A673 (cell line): ENCODE measurements at regions not wholly inside any gene's neighbourhood (a gene's known extent, or its start where the extent isn't known, plus 50 kb on each side); places are given as distances from the start of the nearest gene placed in this dataset.

Experiments used
- BruUV-seq: library from RNA; stranded (reverse); fragments of 400-500 nt; replicated peaks from 2 replicates; lab custom pipeline; 2021; lab: Mats Ljungman, UMichigan
- CTCF ChIA-PET: fragments of 300-600 bp; sonication (Branson Sonifier 250); formaldehyde crosslinking; loops from one replicate; lab custom pipeline; 2022; ENCODE audit warnings: antibody characterized with exemption; lab: Charles Lee
- POLR2A ChIA-PET: fragments of 300-600 bp; sonication (Branson Sonifier 250); formaldehyde crosslinking; loops from one replicate; lab custom pipeline; 2022; ENCODE audit warnings: antibody characterized with exemption; ENCODE audit not compliant: low non-redundant PET; lab: Charles Lee
- DNase-seq: peaks from one replicate; pipeline ENCODE4 v3.0.0-alpha.2; 2015; ENCODE audit warnings: low spot score
- H3K27ac ChIP-seq: fragments of 200-600 bp; sonication (generic); 2 replicates; pipeline ENCODE4 v1.5.1; 2016; ENCODE audit warnings: mixed run types, low read depth, mild to moderate bottlenecking, mixed read lengths, antibody characterized with exemption, low read length; ENCODE audit not compliant: poor library complexity, severe bottlenecking
- H3K27me3 ChIP-seq: fragments of 200-600 bp; sonication (generic); replicated peaks from 2 replicates; pipeline ENCODE4 v1.6.1; 2017; ENCODE audit warnings: mixed run types, low read depth, mild to moderate bottlenecking, mixed read lengths, antibody characterized with exemption, low read length; ENCODE audit not compliant: insufficient read depth, poor library complexity
- H3K36me3 ChIP-seq: fragments of 200-600 bp; sonication (generic); 2 replicates; pipeline ENCODE4 v1.6.1; 2016; ENCODE audit warnings: mixed run types, mild to moderate bottlenecking, mixed read lengths, antibody characterized with exemption, low read length; ENCODE audit not compliant: insufficient read depth, poor library complexity, severe bottlenecking
- H3K4me1 ChIP-seq: fragments of 200-600 bp; sonication (generic); 2 replicates; pipeline ENCODE4 v1.6.1; 2017; ENCODE audit warnings: mixed run types, mild to moderate bottlenecking, mixed read lengths, antibody characterized with exemption, low read length; ENCODE audit not compliant: insufficient read depth, poor library complexity, severe bottlenecking
- H3K4me3 ChIP-seq: fragments of 200-600 bp; sonication (generic); 2 replicates; pipeline ENCODE4 v1.5.1; 2016; ENCODE audit warnings: low read depth, mixed run types, mild to moderate bottlenecking, mixed read lengths, low read length; ENCODE audit not compliant: poor library complexity, severe bottlenecking
- H3K9me3 ChIP-seq: fragments of 200-600 bp; sonication (generic); 2 replicates; pipeline ENCODE4 v1.6.1; 2016; ENCODE audit warnings: mixed run types, low read depth, mild to moderate bottlenecking, mixed read lengths, antibody characterized with exemption, low read length; ENCODE audit not compliant: poor library complexity, severe bottlenecking
- CTCF ChIP-seq: fragments of 300-800, 200-600 bp; sonication (generic); conservative IDR thresholded peaks from 2 replicates; pipeline ENCODE4 v1.5.1; 2017; ENCODE audit warnings: low read depth, mild to moderate bottlenecking, antibody characterized with exemption, low read length, moderate library complexity, mixed read lengths
- EZH2 ChIP-seq: fragments of 200-600 bp; sonication (generic); IDR thresholded peaks from 2 replicates; pipeline ENCODE4 v1.6.1; 2017; ENCODE audit warnings: borderline replicate concordance, low read depth, mild to moderate bottlenecking, mixed read lengths, antibody characterized with exemption, low read length; ENCODE audit not compliant: poor library complexity, severe bottlenecking
- intact Hi-C: fragments of 100-400 bp; cut with micrococcal nuclease; formaldehyde crosslinking; loops from one replicate; pipeline ENCODE4 v1.10.0; 2022; ENCODE audit not compliant: unreplicated experiment

- BruUV-seq = no TSS peak
- intact Hi-C loops = no loop called here
- CTCF ChIA-PET = no interaction called here
Observed at GRCh38 chr5:2282893-2283292, 400.2 kb upstream of the IRX4 start.

GRCh38 chr5:2282034-2282690, 399.4 kb upstream of the IRX4 start:
- intact Hi-C loops = no loop called here
- Histone ChIP-seq H3K27me3 (no peaks in the 10 kb centered on the region), H3K36me3 (no peaks in the 10 kb centered on the region), H3K4me3 (no peak overlapping the region), H3K27ac (no peak overlapping the region), H3K4me1 (no peaks in the 10 kb centered on the region), H3K9me3 (peaks cover 10% of the 10 kb centered on the region)
- DNase-seq = no peak
- BruUV-seq = no TSS peak
- CTCF ChIA-PET = no interaction called here
- POLR2A ChIA-PET = no interaction called here
- TF ChIP-seq CTCF (no peak), EZH2 (no peak)

More at GRCh38 chr5:2282893-2283292, 400.2 kb upstream of the IRX4 start:
- H3K4me1 ChIP-seq = no peaks in the 10 kb centered on the region
- no peak overlapping the region for H3K4me3 ChIP-seq
- no peak for TF ChIP-seq EZH2
- no peak for TF ChIP-seq CTCF
- DNase-seq = no peak
- no peaks in the 10 kb centered on the region for H3K36me3 ChIP-seq
- no peak overlapping the region for H3K27ac ChIP-seq
- peaks cover 14% of the 10 kb centered on the region for H3K9me3 ChIP-seq
- no peaks in the 10 kb centered on the region for H3K27me3 ChIP-seq
- POLR2A ChIA-PET = no interaction called here

GRCh38 chr5:2281446-2281845, 398.7 kb upstream of the IRX4 start:
- intact Hi-C loops = no loop called here
- no peak overlapping the region for H3K27ac ChIP-seq

More at GRCh38 chr5:2281446-2281845, 398.7 kb upstream of the IRX4 start:
- ChIA-PET POLR2A (no interaction called here), CTCF (no interaction called here)
- TF ChIP-seq EZH2 (no peak), CTCF (no peak)
- Histone ChIP-seq H3K4me1 (no peaks in the 10 kb centered on the region), H3K27me3 (no peaks in the 10 kb centered on the region), H3K4me3 (no peak overlapping the region), H3K9me3 (peaks cover 10% of the 10 kb centered on the region), H3K36me3 (no peaks in the 10 kb centered on the region)
- no TSS peak for BruUV-seq
- DNase-seq = no peak
